ELF-1 (cell line): ENCODE measurements at regions not wholly inside any gene's neighbourhood (a gene's known extent, or its start where the extent isn't known, plus 50 kb on each side); places are given as distances from the start of the nearest gene placed in this dataset.

Experiments
- DNase-seq: peaks from one replicate; pipeline ENCODE4 v3.0.0-alpha.2; 2016; ENCODE audit warnings: low read depth, low spot score

DNA sequence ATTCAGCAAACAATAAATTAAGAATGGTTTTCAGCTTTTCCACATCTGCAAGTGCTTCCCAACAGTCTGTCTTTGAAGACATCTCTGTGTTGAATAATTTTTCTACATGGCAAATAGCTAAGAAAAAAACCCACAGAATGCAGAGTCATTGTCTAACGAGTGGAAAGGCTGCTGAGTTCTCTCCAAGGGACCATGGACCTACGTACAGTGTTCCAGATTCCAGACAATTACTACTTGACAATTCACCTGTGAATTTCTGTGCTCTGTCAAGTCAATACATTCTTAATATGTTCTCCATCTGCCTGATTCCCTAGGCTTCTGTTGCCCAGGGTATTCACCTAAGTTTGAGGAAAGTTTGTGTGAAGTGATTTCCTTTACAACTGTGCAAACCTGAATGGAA is 83.8 kb upstream of the CA10 start:
- no peak for DNase-seq

DNA sequence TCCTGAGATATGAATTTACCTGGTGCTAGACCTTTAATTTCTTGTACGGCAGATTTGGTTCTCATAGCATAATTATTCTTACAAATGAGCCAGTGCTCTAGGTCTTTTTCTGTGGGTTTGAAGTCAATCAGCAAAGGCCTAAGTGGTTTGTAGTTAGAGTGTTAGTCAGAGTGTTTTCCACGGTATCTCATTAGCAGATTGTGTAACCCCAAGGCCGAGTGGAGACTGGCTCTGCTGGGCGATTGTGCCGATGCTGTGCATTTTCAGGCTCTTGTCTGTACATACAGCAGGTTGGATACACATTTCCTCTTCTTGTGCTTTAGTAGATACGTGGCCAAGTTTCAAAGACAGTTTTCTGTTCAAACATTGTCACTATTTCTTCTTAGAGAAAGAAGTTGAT is 78.6 kb upstream of the CA10 start:
- DNase-seq = no peak

DNA sequence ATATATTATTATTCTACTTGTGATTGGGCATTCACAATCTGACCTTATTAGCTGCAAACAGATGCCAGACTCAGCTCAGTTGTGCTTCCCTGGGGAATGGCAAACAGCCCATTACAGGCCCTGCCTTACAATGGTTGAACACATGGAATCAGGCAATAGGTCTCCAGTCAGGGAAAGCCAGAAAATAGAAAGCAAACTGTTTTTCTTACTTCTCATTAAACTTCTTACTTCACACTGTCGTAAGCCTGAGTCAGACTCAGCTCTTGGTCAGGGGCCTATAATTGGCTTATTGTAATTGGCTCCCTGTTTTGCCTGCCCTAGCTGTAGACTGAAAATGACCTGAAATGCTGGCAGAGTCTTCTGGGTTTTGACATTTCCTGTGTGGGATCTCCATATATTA is 77.0 kb upstream of the CA10 start:
- no peak for DNase-seq

DNA sequence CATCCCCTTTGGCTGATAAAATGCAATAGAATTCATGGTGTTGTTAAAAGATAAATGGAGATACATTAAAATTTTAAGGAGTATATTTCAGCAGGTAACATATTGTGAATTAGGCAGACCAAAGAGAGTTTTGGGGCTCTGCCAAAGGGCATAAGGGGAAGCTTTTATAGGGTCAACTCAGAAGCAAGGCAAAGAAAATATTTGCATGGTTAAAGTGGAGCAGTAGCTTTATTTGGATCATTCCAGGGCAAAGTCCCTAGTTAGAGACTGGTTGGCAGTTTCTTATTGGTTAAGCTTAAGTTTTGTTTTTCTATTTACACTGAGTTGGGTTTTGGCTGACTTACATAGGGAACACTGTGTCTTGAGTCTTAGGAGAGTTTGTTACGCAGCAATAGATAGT is 75.1 kb upstream of the CA10 start:
- no peak for DNase-seq

DNA sequence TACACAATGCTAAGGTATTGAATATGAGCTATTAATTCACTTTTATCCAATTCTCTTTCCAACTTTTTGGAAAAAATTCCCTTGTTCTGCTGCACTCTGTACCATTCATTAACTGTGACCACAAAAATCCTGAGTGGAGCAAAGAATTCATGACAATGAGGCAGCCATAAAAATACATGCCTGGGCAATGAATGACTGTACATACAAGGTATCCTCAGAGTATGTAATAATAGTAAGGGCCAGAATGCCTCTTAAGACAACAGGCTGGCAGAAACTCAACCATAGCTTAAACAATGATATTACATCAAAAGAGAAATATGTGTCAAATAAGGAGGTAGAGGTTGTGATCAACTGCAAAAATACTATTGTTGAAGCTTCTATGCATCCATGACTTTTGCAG is 74.7 kb upstream of the CA10 start:
- DNase-seq = no peak

GRCh38 chr17:52228823-52229222 is 70.3 kb upstream of the CA10 start:
- DNase-seq = no peak

GRCh38 chr17:52227926-52228325 is 69.4 kb upstream of the CA10 start:
- DNase-seq = no peak

DNA sequence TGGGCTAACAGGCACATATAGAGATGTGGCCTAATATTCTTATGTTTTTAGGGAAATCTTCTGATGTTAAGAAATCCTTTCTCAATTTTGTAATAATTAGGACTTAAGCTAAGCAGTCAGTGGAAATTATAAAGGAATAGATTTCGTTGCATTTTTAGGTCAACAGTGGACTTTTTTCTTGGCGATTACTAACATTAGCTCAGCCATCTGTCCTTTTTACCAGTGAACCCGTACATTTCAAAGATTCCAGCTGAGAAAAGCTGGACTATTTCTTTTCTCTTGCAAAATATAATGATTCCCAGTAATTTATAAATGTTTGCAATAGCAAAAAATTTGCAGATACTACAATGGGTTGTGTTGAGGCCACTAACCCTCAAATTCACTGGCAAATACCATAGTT is 54.9 kb upstream of the CA10 start:
- DNase-seq = no peak

- DNase-seq = no peak
Observed at GRCh38 chr17:52212851-52213250, 54.3 kb upstream of the CA10 start.

DNA sequence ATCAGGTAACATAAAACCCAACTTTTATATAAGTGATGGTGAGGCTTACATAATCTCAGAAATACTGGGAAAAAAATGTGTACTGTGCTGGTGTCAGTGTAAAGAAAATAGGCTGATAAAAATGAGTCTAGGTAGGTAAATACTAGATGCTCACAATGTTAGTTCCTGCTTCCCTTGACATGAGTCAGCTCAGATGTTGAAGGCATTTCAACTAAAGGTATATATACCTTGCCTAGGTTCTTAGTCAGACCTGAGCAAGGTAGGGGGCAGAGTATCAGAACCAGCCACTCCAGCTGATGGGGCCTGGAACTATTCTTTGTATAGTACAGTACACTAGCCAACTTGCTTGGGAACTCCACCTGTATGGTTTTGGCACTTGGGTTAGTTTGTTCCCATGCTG is 51.0 kb upstream of the CA10 start:
- DNase-seq = no peak
